PFSK-1 (cell line): ENCODE measurements at regions not wholly inside any gene's neighbourhood (a gene's known extent, or its start where the extent isn't known, plus 50 kb on each side); places are given as distances from the start of the nearest gene placed in this dataset.

Source experiments
- FOXP2 ChIP-seq: optimal IDR thresholded peaks from 2 replicates; pipeline ENCODE3; 2011; ENCODE audit warnings: borderline replicate concordance, control low read depth, inconsistent platforms; ENCODE audit not compliant: insufficient read depth; ENCODE audit errors: extremely low read length, extremely low read depth
- POLR2AphosphoS5 ChIP-seq: IDR thresholded peaks from 2 replicates; pipeline ENCODE4 v1.6.1; 2012; ENCODE audit warnings: low read depth, mild to moderate bottlenecking, control low read depth, low read length, moderate library complexity
- SIN3A ChIP-seq: IDR thresholded peaks from 2 replicates; pipeline ENCODE4 v1.6.1; 2012; ENCODE audit warnings: mild to moderate bottlenecking, low read length, moderate library complexity, borderline replicate concordance; ENCODE audit not compliant: insufficient read depth
- TAF1 ChIP-seq: IDR thresholded peaks from 2 replicates; pipeline ENCODE4 v1.6.1; 2012; ENCODE audit warnings: low read length, control low read depth, borderline replicate concordance; ENCODE audit not compliant: insufficient read depth
- TF ChIP-seq, protein P1 (sequence below), 2 experiments: IDR thresholded peaks; 2 replicates each; pipeline versions ENCODE4 v1.6.1 to v1.8.0; 2011 to 2012; ENCODE audit warnings: low read depth in 2 of 2, low read length in 2 of 2, control low read depth in 1 of 2, inconsistent platforms in 1 of 2, mild to moderate bottlenecking in 1 of 2, moderate library complexity in 1 of 2; ENCODE audit not compliant: insufficient read depth in 1 of 2

DNA sequence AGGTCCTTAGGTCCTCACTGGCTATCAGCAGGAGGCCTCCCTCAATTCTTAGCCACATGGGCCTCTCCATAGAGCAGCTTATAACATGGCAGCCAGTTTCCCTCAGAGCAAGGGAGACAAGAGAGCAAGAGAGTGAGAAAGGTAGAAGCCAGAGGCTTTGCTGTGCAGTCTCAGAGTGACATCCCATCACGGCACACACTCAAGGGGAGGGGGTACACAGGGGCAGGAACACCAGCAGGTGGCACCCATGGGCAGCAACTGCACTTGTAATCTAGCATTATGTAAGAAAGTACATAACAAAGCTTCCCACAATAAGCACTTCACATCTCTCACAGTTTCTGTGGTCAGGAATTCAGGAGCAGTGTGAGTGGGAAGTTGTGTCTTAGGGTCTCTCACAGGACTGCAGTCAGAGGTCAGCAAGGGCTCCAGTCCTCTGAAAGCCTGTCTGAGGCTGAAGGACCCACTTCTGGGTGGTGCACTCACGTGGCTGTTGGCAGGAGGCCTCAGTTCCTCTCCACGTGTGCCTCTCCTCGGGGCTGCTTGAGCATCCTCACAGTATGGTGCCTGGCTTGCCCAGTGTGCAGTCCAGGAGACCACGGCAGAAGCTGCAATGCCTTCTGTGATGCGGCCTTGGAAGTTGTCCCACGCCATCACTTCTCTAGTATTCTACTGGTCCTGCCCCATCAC lies 159.4 kb downstream of the OAT start:
- TF ChIP-seq TAF1 = no peak
- no peak for TF ChIP-seq POLR2AphosphoS5
- TF ChIP-seq, protein P1, sequence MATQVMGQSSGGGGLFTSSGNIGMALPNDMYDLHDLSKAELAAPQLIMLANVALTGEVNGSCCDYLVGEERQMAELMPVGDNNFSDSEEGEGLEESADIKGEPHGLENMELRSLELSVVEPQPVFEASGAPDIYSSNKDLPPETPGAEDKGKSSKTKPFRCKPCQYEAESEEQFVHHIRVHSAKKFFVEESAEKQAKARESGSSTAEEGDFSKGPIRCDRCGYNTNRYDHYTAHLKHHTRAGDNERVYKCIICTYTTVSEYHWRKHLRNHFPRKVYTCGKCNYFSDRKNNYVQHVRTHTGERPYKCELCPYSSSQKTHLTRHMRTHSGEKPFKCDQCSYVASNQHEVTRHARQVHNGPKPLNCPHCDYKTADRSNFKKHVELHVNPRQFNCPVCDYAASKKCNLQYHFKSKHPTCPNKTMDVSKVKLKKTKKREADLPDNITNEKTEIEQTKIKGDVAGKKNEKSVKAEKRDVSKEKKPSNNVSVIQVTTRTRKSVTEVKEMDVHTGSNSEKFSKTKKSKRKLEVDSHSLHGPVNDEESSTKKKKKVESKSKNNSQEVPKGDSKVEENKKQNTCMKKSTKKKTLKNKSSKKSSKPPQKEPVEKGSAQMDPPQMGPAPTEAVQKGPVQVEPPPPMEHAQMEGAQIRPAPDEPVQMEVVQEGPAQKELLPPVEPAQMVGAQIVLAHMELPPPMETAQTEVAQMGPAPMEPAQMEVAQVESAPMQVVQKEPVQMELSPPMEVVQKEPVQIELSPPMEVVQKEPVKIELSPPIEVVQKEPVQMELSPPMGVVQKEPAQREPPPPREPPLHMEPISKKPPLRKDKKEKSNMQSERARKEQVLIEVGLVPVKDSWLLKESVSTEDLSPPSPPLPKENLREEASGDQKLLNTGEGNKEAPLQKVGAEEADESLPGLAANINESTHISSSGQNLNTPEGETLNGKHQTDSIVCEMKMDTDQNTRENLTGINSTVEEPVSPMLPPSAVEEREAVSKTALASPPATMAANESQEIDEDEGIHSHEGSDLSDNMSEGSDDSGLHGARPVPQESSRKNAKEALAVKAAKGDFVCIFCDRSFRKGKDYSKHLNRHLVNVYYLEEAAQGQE (IDR thresholded peaks at IDR 0.05; ENCODE audit: insufficient read depth in 1 of 2, low read depth in 2 of 2, low read length in 2 of 2) = no peak
- TF ChIP-seq FOXP2 = no peak
- no peak for TF ChIP-seq SIN3A

DNA sequence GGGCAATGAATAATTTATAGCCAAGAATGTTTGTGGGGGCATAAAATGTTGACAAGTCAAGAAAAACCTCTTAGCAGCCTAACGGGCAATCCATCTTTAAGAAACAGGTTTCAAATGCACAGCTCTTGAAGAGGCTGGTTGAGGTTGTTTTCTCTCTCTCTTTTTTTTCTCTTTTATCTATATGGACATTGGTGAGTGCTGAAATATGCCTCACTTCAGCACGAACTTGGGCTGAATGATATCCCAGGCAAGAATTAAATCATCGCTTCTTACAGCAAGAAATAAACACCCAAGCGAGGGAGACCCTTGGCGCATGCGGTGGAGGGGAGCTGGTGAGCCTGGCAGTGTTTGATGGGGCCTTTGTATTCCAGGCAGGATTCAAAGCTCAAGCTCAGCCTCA lies 160.9 kb downstream of the OAT start:
- TF ChIP-seq FOXP2 (no peak), TAF1 (no peak), SIN3A (no peak), POLR2AphosphoS5 (no peak)
- TF ChIP-seq, protein P1 (IDR thresholded peaks at IDR 0.05; ENCODE audit: insufficient read depth in 1 of 2, low read depth in 2 of 2, low read length in 2 of 2) = no peak

DNA sequence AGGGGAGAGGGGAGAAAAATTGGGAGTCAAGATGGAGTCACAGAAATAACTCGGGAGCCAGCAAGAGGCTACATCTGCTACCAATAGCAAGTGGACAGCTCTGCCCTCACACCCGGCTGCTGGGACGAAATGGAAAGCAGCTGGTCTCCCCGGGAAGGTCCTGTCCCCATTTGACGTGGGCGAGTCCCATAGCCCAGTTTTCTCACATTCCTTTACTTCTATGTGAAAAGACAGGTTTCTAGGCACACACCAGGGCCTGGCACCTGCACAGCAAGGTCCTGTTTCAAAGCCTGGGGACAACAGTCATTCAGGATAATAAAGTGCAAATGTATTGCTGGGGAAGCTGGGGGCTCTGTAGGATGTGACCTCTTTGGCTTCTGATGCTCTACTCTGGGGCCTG lies 162.6 kb downstream of the OAT start:
- TF ChIP-seq, protein P1 (IDR thresholded peaks at IDR 0.05; ENCODE audit: insufficient read depth in 1 of 2, low read depth in 2 of 2, low read length in 2 of 2) = no peak
- TF ChIP-seq FOXP2 (no peak), POLR2AphosphoS5 (no peak), SIN3A (no peak), TAF1 (no peak)

DNA sequence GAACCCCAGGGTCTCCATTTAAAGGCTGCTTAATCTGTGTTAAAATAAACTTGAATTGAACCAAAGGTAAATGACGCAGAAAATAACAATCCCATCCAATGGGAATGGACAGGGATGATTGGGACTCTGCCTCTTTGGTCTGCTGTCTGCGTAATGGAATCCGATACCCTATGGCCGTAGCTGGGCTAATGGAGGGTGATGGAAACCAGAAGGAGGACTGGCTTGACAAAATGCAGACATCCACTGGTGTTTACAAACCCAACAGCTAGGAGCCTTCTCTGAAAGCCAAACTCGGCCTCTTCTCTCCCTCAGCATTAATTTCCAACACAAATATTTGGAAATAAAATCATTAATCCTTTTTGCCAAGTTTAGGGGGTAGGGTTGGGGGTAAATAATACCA lies 162.2 kb upstream of the CHST15 start:
- TF ChIP-seq TAF1 (no peak), POLR2AphosphoS5 (no peak)
- TF ChIP-seq, protein P1 (IDR thresholded peaks at IDR 0.05; ENCODE audit: insufficient read depth in 1 of 2, low read depth in 2 of 2, low read length in 2 of 2) = no peak

DNA sequence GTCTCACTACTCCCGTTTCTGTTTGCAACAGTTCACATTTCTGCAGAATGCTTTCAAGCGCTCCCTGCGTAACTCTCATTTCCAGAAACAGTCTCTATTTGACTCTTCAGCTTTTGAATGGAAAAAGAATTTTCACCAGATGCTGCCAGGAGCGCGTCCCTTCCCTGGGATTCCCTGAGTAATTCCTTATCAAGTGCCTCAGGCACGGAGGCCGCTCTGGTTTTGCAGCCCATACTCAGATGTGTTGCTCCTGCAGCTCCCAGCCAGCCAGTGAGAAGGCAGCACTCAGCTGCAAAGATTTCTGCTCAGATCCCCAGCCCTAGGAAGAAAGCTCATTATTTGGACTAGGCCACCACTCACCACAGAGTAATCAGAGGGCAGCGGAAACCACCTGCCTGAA lies 161.1 kb upstream of the CHST15 start:
- TF ChIP-seq SIN3A (no peak), FOXP2 (no peak), POLR2AphosphoS5 (no peak), TAF1 (no peak)
- TF ChIP-seq, protein P1 (IDR thresholded peaks at IDR 0.05; ENCODE audit: insufficient read depth in 1 of 2, low read depth in 2 of 2, low read length in 2 of 2) = no peak
